A549 (cell line): ENCODE measurements at regions not wholly inside any gene's neighbourhood (a gene's known extent, or its start where the extent isn't known, plus 50 kb on each side); places are given as distances from the start of the nearest gene placed in this dataset.
"Not testable (repeated sequence)": the region's sequence is repeated elsewhere in the genome, so short reads cannot be mapped to it uniquely, and the experiment has no call there.

ENCODE experiments used
- ATAC-seq, 2 experiments: fragments of 200-7000 bp in 1 of 2; fragments of >200 bp in 1 of 2; cut with Nextera tagmentation in 1 of 2; cut with Tn5 transposase in 1 of 2; 3 replicates each; pipeline versions ENCODE4 v1.8.0 to v1.9.1; 2018 to 2020; ENCODE audit warnings: mild to moderate bottlenecking in 1 of 2, moderate library complexity in 1 of 2
- CTCF ChIA-PET: fragments of 300-600 bp; sonication (Branson Sonifier 250); formaldehyde crosslinking; extraction: SDS; loops from one replicate; lab custom pipeline; 2021; ENCODE audit warnings: antibody characterized with exemption, inconsistent platforms; lab: Yijun Ruan, JAX
- POLR2A ChIA-PET: fragments of 350-600 bp; formaldehyde crosslinking; extraction: SDS; loops from one replicate; lab custom pipeline; 2021; ENCODE audit warnings: antibody characterized with exemption, inconsistent platforms; lab: Yijun Ruan, JAX
- DNase-seq, 2 experiments: peaks; one replicate each; pipeline versions ENCODE4 v3.0.0 to v3.0.0-alpha.2; 2011 to 2016; ENCODE audit warnings: low read depth in 1 of 2, low spot score in 1 of 2
- FAIRE-seq: peaks from 2 replicates; lab custom pipeline; 2011; peaks lifted over from hg19 to GRCh38; lab: Jason Lieb, UNC
- H3K27ac ChIP-seq, 2 experiments: fragments of >200 bp; sonication (Bioruptor Twin); formaldehyde crosslinking; 3 replicates each; pipeline ENCODE4 v1.5.1; 2016 to 2017
- H3K4me1 ChIP-seq: fragments of >200 bp; sonication (Bioruptor Twin); formaldehyde crosslinking; 3 replicates; pipeline ENCODE4 v1.6.1; 2016
- H3K4me2 ChIP-seq: fragments of >200 bp; sonication (Bioruptor Twin); formaldehyde crosslinking; 3 replicates; pipeline ENCODE4 v1.6.1; 2016
- H3K4me3 ChIP-seq: fragments of >200 bp; sonication (Bioruptor Twin); formaldehyde crosslinking; 3 replicates; pipeline ENCODE4 v1.5.1; 2016
- H3K9me3 ChIP-seq: fragments of >200 bp; sonication (Bioruptor Twin); formaldehyde crosslinking; 3 replicates; pipeline ENCODE4 v1.6.1; 2016
- BCL3 ChIP-seq: fragments of >200 bp; sonication (Bioruptor Twin); formaldehyde crosslinking; IDR thresholded peaks from 3 replicates; pipeline ENCODE4 v1.6.1; 2016
- CBX2 ChIP-seq: fragments of 200-600 bp; sonication (generic); IDR thresholded peaks from 2 replicates; pipeline ENCODE4 v1.6.1; 2016; ENCODE audit warnings: low read depth, mild to moderate bottlenecking, borderline replicate concordance
- CBX8 ChIP-seq: fragments of 200-600 bp; sonication (generic); IDR thresholded peaks from 2 replicates; pipeline ENCODE4 v1.6.1; 2016
- CEBPB ChIP-seq, 2 experiments: fragments of >200 bp in 1 of 2; sonication (Bioruptor Twin) in 1 of 2; formaldehyde crosslinking in 1 of 2; IDR thresholded peaks; 2 replicates each; pipeline ENCODE4 v1.6.1; 2012 to 2016
- CHD2 ChIP-seq: fragments of 150-350 bp; IDR thresholded peaks from 2 replicates; pipeline ENCODE4 v1.6.1; 2014; ENCODE audit warnings: low read length; ENCODE audit not compliant: partially characterized antibody
- EHF ChIP-seq: fragments of 250-450 bp; sonication (Bioruptor Pico); IDR thresholded peaks from 2 replicates; pipeline ENCODE4 v1.5.0; 2020; ENCODE audit warnings: mild to moderate bottlenecking
- FOSB ChIP-seq: fragments of 250-450 bp; sonication (Bioruptor Pico); IDR thresholded peaks from 2 replicates; pipeline ENCODE4 v1.5.0; 2020; ENCODE audit warnings: mild to moderate bottlenecking, moderate library complexity
- FOSL2 ChIP-seq, 2 experiments: fragments of 450-650 bp in 1 of 2; fragments of >200 bp in 1 of 2; sonication (Bioruptor Twin) in 1 of 2; formaldehyde crosslinking; IDR thresholded peaks; 2 replicates each; pipeline versions ENCODE4 v1.5.0 to v1.6.1; 2016 to 2020; ENCODE audit warnings: mild to moderate bottlenecking in 1 of 2, moderate library complexity in 1 of 2
- HES2 ChIP-seq: fragments of >200 bp; sonication (Bioruptor Twin); formaldehyde crosslinking; IDR thresholded peaks from 2 replicates; pipeline ENCODE4 v1.6.1; 2016
- HOXA7 ChIP-seq: fragments of 250-450 bp; sonication (Bioruptor Pico); IDR thresholded peaks from 2 replicates; pipeline ENCODE4 v1.5.0; 2020; ENCODE audit warnings: mild to moderate bottlenecking, moderate library complexity
- JUN ChIP-seq, 2 experiments: fragments of >200 bp; sonication (Bioruptor Twin); formaldehyde crosslinking; IDR thresholded peaks; 2 replicates in 1 of 2; 3 replicates in 1 of 2; pipeline ENCODE4 v1.6.1; 2016 to 2017
- KDM1A ChIP-seq: fragments of 200-600 bp; sonication (generic); IDR thresholded peaks from 2 replicates; pipeline ENCODE4 v1.6.1; 2016; ENCODE audit warnings: low read depth, mild to moderate bottlenecking
- MYC ChIP-seq: IDR thresholded peaks from 2 replicates; pipeline ENCODE4 v1.6.1; 2012; ENCODE audit warnings: mild to moderate bottlenecking, inconsistent platforms, low read length, improper control_type of control experiment, borderline replicate concordance
- NPAS2 ChIP-seq: fragments of 250-450 bp; sonication (Bioruptor Pico); IDR thresholded peaks from 2 replicates; pipeline ENCODE4 v1.8.0; 2022; ENCODE audit warnings: mild to moderate bottlenecking, moderate library complexity, borderline replicate concordance
- PHF8 ChIP-seq: fragments of 200-600 bp; sonication (generic); IDR thresholded peaks from 2 replicates; pipeline ENCODE4 v1.6.1; 2016; ENCODE audit warnings: low read depth, mild to moderate bottlenecking, antibody characterized with exemption, moderate library complexity, borderline replicate concordance
- POLR2A ChIP-seq: IDR thresholded peaks from 2 replicates; pipeline ENCODE4 v1.6.1; 2012; ENCODE audit warnings: mild to moderate bottlenecking, low read length
- POLR2AphosphoS2 ChIP-seq: conservative IDR thresholded peaks from 2 replicates; pipeline ENCODE4 v1.6.1; 2012; ENCODE audit warnings: low read length, improper control_type of control experiment, inconsistent platforms
- RARB ChIP-seq: fragments of 250-450 bp; sonication (Bioruptor Pico); IDR thresholded peaks from 2 replicates; pipeline ENCODE4 v1.8.0; 2021; ENCODE audit warnings: mild to moderate bottlenecking, moderate library complexity
- RFX5 ChIP-seq: fragments of 450-650 bp; IDR thresholded peaks from 2 replicates; pipeline ENCODE4 v1.7.1; 2014; ENCODE audit warnings: antibody characterized with exemption, mild to moderate bottlenecking, moderate library complexity
- RNF2 ChIP-seq: fragments of 200-600 bp; sonication (generic); IDR thresholded peaks from 2 replicates; pipeline ENCODE4 v1.6.1; 2016; ENCODE audit warnings: low read depth, mild to moderate bottlenecking, antibody characterized with exemption, moderate library complexity, borderline replicate concordance
- SREBF2 ChIP-seq: fragments of 450-650 bp; IDR thresholded peaks from 2 replicates; pipeline ENCODE4 v1.6.1; 2014; ENCODE audit warnings: mild to moderate bottlenecking, moderate library complexity
- USF2 ChIP-seq: fragments of 450-650 bp; IDR thresholded peaks from 2 replicates; pipeline ENCODE4 v1.6.1; 2014; ENCODE audit warnings: antibody characterized with exemption
- ZC3H11A ChIP-seq: fragments of 450-650 bp; IDR thresholded peaks from 2 replicates; pipeline ENCODE4 v1.6.1; 2014; ENCODE audit warnings: antibody characterized with exemption, mild to moderate bottlenecking
- ZFP36 ChIP-seq: fragments of 450-650 bp; IDR thresholded peaks from 2 replicates; pipeline ENCODE4 v1.6.1; 2014; ENCODE audit warnings: borderline replicate concordance; ENCODE audit not compliant: partially characterized antibody
- WGBS: methylation state at CpG from one replicate; pipeline ENCODE4 v1.1.6; 2017; ENCODE audit errors: missing lambda C conversion rate; 5-methylcytosine and 5-hydroxymethylcytosine counted together
- TF ChIP-seq, protein P1 (sequence below): fragments of 150-350 bp; IDR thresholded peaks from 2 replicates; pipeline ENCODE4 v1.6.1; 2014; ENCODE audit warnings: low read depth, mild to moderate bottlenecking, low read length

DNA sequence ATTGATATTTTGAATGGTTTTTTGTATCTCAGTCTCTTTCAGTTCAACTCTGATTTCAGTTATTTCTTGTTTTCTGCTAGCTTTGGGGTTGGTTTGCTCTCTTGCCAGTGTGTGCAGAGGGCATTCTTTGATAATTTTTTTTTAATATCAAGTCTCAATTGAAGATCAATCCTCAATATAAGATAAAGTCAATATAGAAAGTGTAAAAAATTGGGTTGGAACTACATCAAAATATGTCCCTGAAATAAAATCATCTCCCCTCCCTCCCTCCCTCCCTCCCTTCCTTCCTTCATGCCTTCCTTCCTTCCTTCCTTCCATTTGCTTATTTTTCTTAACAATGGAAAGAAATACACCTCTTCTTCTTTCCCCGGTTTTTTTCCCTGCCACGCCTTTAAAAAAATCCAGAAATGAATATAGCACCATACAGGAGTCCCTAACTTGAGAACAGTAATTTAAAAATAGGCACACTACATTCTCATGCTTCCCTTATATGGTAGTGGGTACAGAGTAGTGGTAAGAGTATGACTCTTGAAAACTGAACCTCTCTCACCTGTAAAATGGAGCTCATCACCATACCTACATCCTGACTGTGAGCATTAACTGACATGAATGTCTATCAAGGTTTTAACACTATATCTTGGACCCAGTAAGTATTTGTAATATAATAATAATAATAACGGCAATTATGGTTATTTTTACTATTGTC, 221.9 kb downstream of the GIPC2 start:
- no peak overlapping the region for H3K27ac ChIP-seq
- DNase-seq = no peak
- ChIA-PET CTCF (no interaction called here), POLR2A (no interaction called here)
- TF ChIP-seq ZC3H11A = no peak
- no peak for TF ChIP-seq MYC
- no peak for TF ChIP-seq FOSL2 (IDR thresholded peaks at IDR 0.05)
- TF ChIP-seq FOSL2 (CRISPR knock-in tag; IDR thresholded peaks at IDR 0.05) = no peak
- TF ChIP-seq RARB (CRISPR knock-in tag) = no peak
- TF ChIP-seq JUN (IDR thresholded peaks at IDR 0.05) = no peak
- no peak for TF ChIP-seq PHF8
- TF ChIP-seq EHF = no peak
- no peak overlapping the region for H3K4me2 ChIP-seq
- no peaks in the 10 kb centered on the region for H3K9me3 ChIP-seq
- no peak for FAIRE-seq
- H3K4me3 ChIP-seq = no peak overlapping the region
- no peaks in the 10 kb centered on the region for H3K4me1 ChIP-seq
- WGBS = 5% methylated on average over 3 of the region's 3 CpGs
- no peak for ATAC-seq

DNA sequence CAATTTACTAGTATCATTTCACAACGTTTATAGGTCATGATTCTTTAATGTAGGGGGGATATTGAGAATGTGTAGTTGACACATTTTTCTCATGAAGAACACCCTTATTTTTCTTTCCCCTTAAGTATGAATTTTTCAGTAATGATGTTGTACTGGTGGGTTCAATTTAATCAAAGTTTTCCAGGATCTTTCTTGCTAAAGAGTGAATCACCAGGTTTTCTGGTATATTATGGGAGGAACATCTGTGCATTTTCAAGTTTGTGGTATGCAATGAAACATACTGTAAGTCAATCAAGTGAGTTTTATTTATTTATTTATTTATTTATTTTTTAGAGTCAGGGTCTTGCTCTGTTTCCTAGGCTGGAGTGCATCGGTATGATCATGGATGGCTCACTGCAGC, 221.2 kb upstream of the PTGFR start:
- Histone ChIP-seq H3K4me3 (no peak overlapping the region), H3K9me3 (no peaks in the 10 kb centered on the region), H3K27ac (no peak overlapping the region), H3K4me1 (no peaks in the 10 kb centered on the region)
- FAIRE-seq (no peak), ATAC-seq (no peak), DNase-seq (no peak)
- POLR2A ChIA-PET = no interaction called here
- 20% methylated on average over 2 of the region's 2 CpGs for WGBS
- CTCF ChIA-PET = no interaction called here
- TF ChIP-seq SREBF2 (no peak), HOXA7 (no peak), CEBPB (IDR thresholded peaks at IDR 0.05) (no peak), USF2 (no peak), ZFP36 (no peak)
- TF ChIP-seq, all 56 proteins: peak for 0
- no peak overlapping the region for H3K4me2 ChIP-seq

GRCh38 chr1:78271423-78271822, 219.4 kb upstream of the PTGFR start:
- POLR2A ChIA-PET, DNase-seq, H3K4me2 ChIP-seq, FAIRE-seq, CTCF ChIA-PET, H3K4me3 ChIP-seq, H3K9me3 ChIP-seq, H3K27ac ChIP-seq, H3K4me1 ChIP-seq, ATAC-seq: not testable (repeated sequence)
- 3% methylated on average over 2 of the region's 2 CpGs for WGBS

GRCh38 chr1:78274814-78275213, 216.0 kb upstream of the PTGFR start:
- no peaks in the 10 kb centered on the region for H3K9me3 ChIP-seq
- POLR2A ChIA-PET = no interaction called here
- H3K4me1 ChIP-seq = no peaks in the 10 kb centered on the region
- DNase-seq (no peak), FAIRE-seq (no peak), ATAC-seq (no peak)
- 20% methylated on average over 3 of the region's 3 CpGs for WGBS
- TF ChIP-seq KDM1A (no peak), CBX8 (no peak), NPAS2 (CRISPR knock-in tag) (no peak), POLR2AphosphoS2 (no peak), HES2 (no peak), CHD2 (no peak), BCL3 (no peak), POLR2A (no peak), RFX5 (no peak), PHF8 (no peak), CBX2 (no peak), SREBF2 (no peak), ZC3H11A (no peak), FOSB (CRISPR knock-in tag) (no peak), RNF2 (no peak), FOSL2 (IDR thresholded peaks at IDR 0.05) (no peak), FOSL2 (CRISPR knock-in tag; IDR thresholded peaks at IDR 0.05) (no peak)
- TF ChIP-seq, protein P1, sequence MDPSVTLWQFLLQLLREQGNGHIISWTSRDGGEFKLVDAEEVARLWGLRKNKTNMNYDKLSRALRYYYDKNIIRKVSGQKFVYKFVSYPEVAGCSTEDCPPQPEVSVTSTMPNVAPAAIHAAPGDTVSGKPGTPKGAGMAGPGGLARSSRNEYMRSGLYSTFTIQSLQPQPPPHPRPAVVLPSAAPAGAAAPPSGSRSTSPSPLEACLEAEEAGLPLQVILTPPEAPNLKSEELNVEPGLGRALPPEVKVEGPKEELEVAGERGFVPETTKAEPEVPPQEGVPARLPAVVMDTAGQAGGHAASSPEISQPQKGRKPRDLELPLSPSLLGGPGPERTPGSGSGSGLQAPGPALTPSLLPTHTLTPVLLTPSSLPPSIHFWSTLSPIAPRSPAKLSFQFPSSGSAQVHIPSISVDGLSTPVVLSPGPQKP = no peak
- no peak overlapping the region for H3K27ac ChIP-seq
- H3K4me3 ChIP-seq = no peak overlapping the region
- H3K4me2 ChIP-seq = no peak overlapping the region
- CTCF ChIA-PET = no interaction called here
